Fibroblast of skin of back (primary cell): ENCODE measurements at regions not wholly inside any gene's neighbourhood (a gene's known extent, or its start where the extent isn't known, plus 50 kb on each side); places are given as distances from the start of the nearest gene placed in this dataset.
A peak's percentile ranks its signal among the peaks of the same experiment; 100 is the strongest.
"Not testable (repeated sequence)": the region's sequence is repeated elsewhere in the genome, so short reads cannot be mapped to it uniquely, and the experiment has no call there.

ENCODE experiments used
- DNase-seq: peaks from one replicate; pipeline ENCODE4 v3.0.0-alpha.2; 2013

- not testable (repeated sequence) for DNase-seq
Observed at GRCh38 chr4:102397056-102397455, 51.8 kb upstream of the SLC39A8 start.

- no peak for DNase-seq
Observed at GRCh38 chr4:102399021-102399420, 53.7 kb upstream of the SLC39A8 start.

GRCh38 chr4:102400898-102401297, 55.6 kb upstream of the SLC39A8 start:
- no peak for DNase-seq

- no peak for DNase-seq
Observed at GRCh38 chr4:102402223-102402622, 56.9 kb upstream of the SLC39A8 start.

- no peak for DNase-seq
Observed at GRCh38 chr4:102403116-102403515, 57.8 kb upstream of the SLC39A8 start.

- no peak for DNase-seq
Observed at GRCh38 chr4:102404431-102404969, 59.2 kb upstream of the SLC39A8 start.

- no peak for DNase-seq
Observed at GRCh38 chr4:102405821-102406401, 60.6 kb upstream of the SLC39A8 start.

- not testable (repeated sequence) for DNase-seq
Observed at GRCh38 chr4:102410884-102411283, 65.6 kb upstream of the SLC39A8 start.

- DNase-seq = no peak
Observed at GRCh38 chr4:102411408-102411807, 66.1 kb upstream of the SLC39A8 start.

GRCh38 chr4:102416765-102417164, 71.5 kb upstream of the SLC39A8 start:
- no peak for DNase-seq

GRCh38 chr4:102420563-102421398, 75.5 kb upstream of the SLC39A8 start:
- no peak for DNase-seq

- DNase-seq = no peak
Observed at GRCh38 chr4:102422843-102423242, 77.6 kb upstream of the SLC39A8 start.

GRCh38 chr4:102423375-102423774, 77.8 kb upstream of the NFKB1 start:
- DNase-seq = no peak

- DNase-seq = no peak
Observed at GRCh38 chr4:102427371-102427998, 73.7 kb upstream of the NFKB1 start.

GRCh38 chr4:102428122-102428521, 73.0 kb upstream of the NFKB1 start:
- DNase-seq = no peak

GRCh38 chr4:102429553-102429952, 71.6 kb upstream of the NFKB1 start:
- peak; percentile 87 for DNase-seq

GRCh38 chr4:102430461-102430910, 70.7 kb upstream of the NFKB1 start:
- DNase-seq = peak; percentile 24

- DNase-seq = no peak
Observed at GRCh38 chr4:102431608-102431961, 69.6 kb upstream of the NFKB1 start.

- DNase-seq = no peak
Observed at GRCh38 chr4:102437111-102437510, 64.0 kb upstream of the NFKB1 start.

- peak; percentile 48 for DNase-seq
Observed at GRCh38 chr4:102438396-102439235, 62.5 kb upstream of the NFKB1 start.

GRCh38 chr4:102439236-102439614, 61.9 kb upstream of the NFKB1 start:
- peak; percentile 80 for DNase-seq

GRCh38 chr4:102439812-102440211, 61.3 kb upstream of the NFKB1 start:
- peak; percentile 76 for DNase-seq

- no peak for DNase-seq
Observed at GRCh38 chr4:102440498-102440897, 60.7 kb upstream of the NFKB1 start.
